SU-DHL-6 (cell line): ENCODE measurements at regions not wholly inside any gene's neighbourhood (a gene's known extent, or its start where the extent isn't known, plus 50 kb on each side); places are given as distances from the start of the nearest gene placed in this dataset.
A peak's percentile ranks its signal among the peaks of the same experiment; 100 is the strongest.

Experiments used
- H2AFZ ChIP-seq: fragments of 200-600 bp; sonication (generic); 2 replicates; pipeline ENCODE4 v1.6.1; 2014; ENCODE audit warnings: low read depth, mild to moderate bottlenecking, moderate library complexity, mixed read lengths, antibody characterized with exemption, low read length; ENCODE audit not compliant: severe bottlenecking
- H3F3A ChIP-seq: fragments of 200-600 bp; shearing (Covaris generic); 2 replicates; pipeline ENCODE4 v1.6.0; 2016; ENCODE audit warnings: antibody characterized with exemption, mild to moderate bottlenecking; ENCODE audit not compliant: insufficient read depth
- H3K27ac ChIP-seq: fragments of 200-600 bp; sonication (generic); 2 replicates; pipeline ENCODE4 v1.5.1; 2016; ENCODE audit warnings: low read depth, mild to moderate bottlenecking, low read length, moderate library complexity, mixed read lengths
- H3K27me3 ChIP-seq: fragments of 200-600 bp; sonication (generic), shearing (Covaris generic); 2 replicates; pipeline ENCODE4 v1.6.0; 2014; ENCODE audit warnings: mild to moderate bottlenecking, low read length
- H3K36me3 ChIP-seq: fragments of 200-600 bp; sonication (generic); 2 replicates; pipeline ENCODE4 v1.6.1; 2014; ENCODE audit warnings: mild to moderate bottlenecking, low read length, mixed read lengths
- H3K4me2 ChIP-seq: fragments of 300-600, 200-600 bp; shearing (Covaris generic), sonication (generic); 2 replicates; pipeline ENCODE4 v1.6.0; 2014; ENCODE audit warnings: low read length, low read depth, mild to moderate bottlenecking; ENCODE audit not compliant: poor library complexity, severe bottlenecking
- H3K4me3 ChIP-seq: fragments of 200-600 bp; sonication (generic); 2 replicates; pipeline ENCODE4 v1.5.1; 2014; ENCODE audit warnings: antibody characterized with exemption, low read length, mild to moderate bottlenecking, mixed read lengths; ENCODE audit not compliant: insufficient read depth, poor library complexity, severe bottlenecking
- H3K79me2 ChIP-seq: fragments of 200-600 bp; sonication (generic); 2 replicates; pipeline ENCODE4 v1.6.1; 2014; ENCODE audit warnings: mild to moderate bottlenecking, low read length, moderate library complexity; ENCODE audit not compliant: insufficient read depth
- H3K9ac ChIP-seq: fragments of 200-600 bp; sonication (generic); 2 replicates; pipeline ENCODE4 v1.7.0; 2014; ENCODE audit warnings: mild to moderate bottlenecking, low read length
- H3K9me2 ChIP-seq: fragments of 200-600 bp; sonication (generic); replicated peaks from 2 replicates; pipeline ENCODE4 v1.6.1; 2014; ENCODE audit warnings: low read length; ENCODE audit not compliant: insufficient read depth
- H3K9me3 ChIP-seq: fragments of 200-600 bp; sonication (generic); 2 replicates; pipeline ENCODE4 v1.6.1; 2014; ENCODE audit warnings: low read length, mixed read lengths; ENCODE audit not compliant: insufficient read depth
- H4K20me1 ChIP-seq: fragments of 200-600 bp; sonication (generic); 2 replicates; pipeline ENCODE4 v1.6.1; 2014; ENCODE audit warnings: low read depth, mild to moderate bottlenecking, antibody characterized with exemption, low read length, moderate library complexity, mixed read lengths
- EZH2phosphoT487 ChIP-seq: fragments of 200-600 bp; sonication (generic), shearing (Covaris generic); conservative IDR thresholded peaks from 2 replicates; pipeline ENCODE4 v1.6.1; 2018; ENCODE audit warnings: mild to moderate bottlenecking, antibody characterized with exemption, low read length, moderate library complexity, mixed read lengths
- TF ChIP-seq, protein P1 (sequence below): fragments of 200-600 bp; sonication (generic); IDR thresholded peaks from one replicate; pipeline ENCODE4 v1.5.1; 2017; ENCODE audit warnings: antibody characterized with exemption, mild to moderate bottlenecking, low read length, moderate library complexity; ENCODE audit not compliant: insufficient read depth, poor library complexity, severe bottlenecking

DNA sequence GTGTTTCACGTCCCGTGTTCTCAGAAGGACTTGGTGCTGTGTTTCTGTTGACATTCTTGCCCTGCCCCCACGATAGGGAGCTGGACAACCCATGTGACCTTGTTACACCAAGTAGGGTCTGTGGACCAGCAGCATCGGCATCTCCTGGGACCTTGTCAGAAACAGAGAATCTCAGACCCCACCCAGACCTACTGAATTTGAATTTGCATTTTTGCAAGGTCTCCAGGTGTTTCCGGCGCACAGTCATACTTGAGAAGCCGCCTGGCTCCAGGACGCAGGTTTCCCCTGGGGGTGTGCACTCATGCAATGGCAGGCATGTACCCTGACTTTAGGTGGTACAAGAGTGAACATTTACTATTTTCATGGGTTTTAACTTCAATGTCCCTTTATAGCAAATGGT lies 117.9 kb downstream of the TLE3 start:
- peak overlapping the region; percentile 60 for H3K4me2 ChIP-seq
- H3K4me3 ChIP-seq = no peak overlapping the region
- no peaks in the 10 kb centered on the region for H3K79me2 ChIP-seq
- H3K27ac ChIP-seq = peak overlapping the region; percentile 77
- H3K9me3 ChIP-seq = no peaks in the 10 kb centered on the region
- H4K20me1 ChIP-seq = no peaks in the 10 kb centered on the region
- H3K9ac ChIP-seq = 0 out of 2 replicates have a peak overlapping the region, but pooled peaks have one; percentile 0
- H2AFZ ChIP-seq = no peak overlapping the region
- H3F3A ChIP-seq = 0 out of 2 replicates have a peak, but pooled peaks cover 4% of the 10 kb centered on the region
- H3K27me3 ChIP-seq = no peaks in the 10 kb centered on the region
- H3K9me2 ChIP-seq = no peaks in the 10 kb centered on the region
- no peak for TF ChIP-seq EZH2phosphoT487
- TF ChIP-seq, protein P1, sequence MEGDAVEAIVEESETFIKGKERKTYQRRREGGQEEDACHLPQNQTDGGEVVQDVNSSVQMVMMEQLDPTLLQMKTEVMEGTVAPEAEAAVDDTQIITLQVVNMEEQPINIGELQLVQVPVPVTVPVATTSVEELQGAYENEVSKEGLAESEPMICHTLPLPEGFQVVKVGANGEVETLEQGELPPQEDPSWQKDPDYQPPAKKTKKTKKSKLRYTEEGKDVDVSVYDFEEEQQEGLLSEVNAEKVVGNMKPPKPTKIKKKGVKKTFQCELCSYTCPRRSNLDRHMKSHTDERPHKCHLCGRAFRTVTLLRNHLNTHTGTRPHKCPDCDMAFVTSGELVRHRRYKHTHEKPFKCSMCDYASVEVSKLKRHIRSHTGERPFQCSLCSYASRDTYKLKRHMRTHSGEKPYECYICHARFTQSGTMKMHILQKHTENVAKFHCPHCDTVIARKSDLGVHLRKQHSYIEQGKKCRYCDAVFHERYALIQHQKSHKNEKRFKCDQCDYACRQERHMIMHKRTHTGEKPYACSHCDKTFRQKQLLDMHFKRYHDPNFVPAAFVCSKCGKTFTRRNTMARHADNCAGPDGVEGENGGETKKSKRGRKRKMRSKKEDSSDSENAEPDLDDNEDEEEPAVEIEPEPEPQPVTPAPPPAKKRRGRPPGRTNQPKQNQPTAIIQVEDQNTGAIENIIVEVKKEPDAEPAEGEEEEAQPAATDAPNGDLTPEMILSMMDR = no peak
- no peaks in the 10 kb centered on the region for H3K36me3 ChIP-seq

DNA sequence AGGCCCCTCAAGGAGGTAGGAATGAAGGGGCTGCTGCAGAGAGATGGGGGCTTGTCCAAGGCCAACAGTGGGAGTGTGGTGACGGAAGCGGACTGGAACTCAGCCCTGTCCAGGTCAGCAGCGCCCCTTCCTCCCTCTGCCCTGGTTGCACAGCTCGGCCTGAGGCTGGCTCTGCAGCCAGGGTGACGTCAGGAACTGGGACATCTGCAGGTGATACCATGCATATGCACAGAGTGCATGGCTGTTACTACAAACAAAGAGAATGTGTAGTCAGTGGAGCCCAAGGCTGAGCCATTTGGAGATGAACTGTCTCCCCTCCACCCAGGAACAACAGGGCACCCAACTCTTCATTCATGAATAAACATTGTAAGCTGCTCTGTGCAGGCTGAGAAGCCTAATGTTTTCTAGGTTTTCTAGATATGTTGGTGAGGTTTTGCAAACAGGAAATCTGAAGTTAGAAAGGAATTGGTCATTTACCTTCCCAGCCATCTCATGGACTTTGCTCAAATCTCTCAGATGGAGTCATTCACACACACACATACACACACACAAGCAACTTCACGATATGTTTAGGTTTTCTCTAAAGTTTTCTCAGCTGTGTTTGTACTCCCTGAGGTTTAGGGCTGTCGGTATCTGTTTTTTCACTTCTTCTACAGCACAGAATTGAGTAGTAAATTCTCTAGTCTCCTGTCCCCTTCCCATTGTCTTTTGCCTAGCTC lies 117.2 kb downstream of the TLE3 start:
- no peak overlapping the region for H2AFZ ChIP-seq
- 0 out of 2 replicates have a peak, but pooled peaks cover 4% of the 10 kb centered on the region for H3F3A ChIP-seq
- peak overlapping the region; percentile 60 for H3K4me2 ChIP-seq
- H3K79me2 ChIP-seq = no peaks in the 10 kb centered on the region
- H4K20me1 ChIP-seq = no peaks in the 10 kb centered on the region
- H3K9me3 ChIP-seq = no peaks in the 10 kb centered on the region
- H3K9me2 ChIP-seq = no peaks in the 10 kb centered on the region
- peak overlapping the region; percentile 75 for H3K27ac ChIP-seq
- H3K4me3 ChIP-seq = peak overlapping the region; percentile 10
- no peaks in the 10 kb centered on the region for H3K27me3 ChIP-seq
- H3K36me3 ChIP-seq = no peaks in the 10 kb centered on the region
- no peak overlapping the region for H3K9ac ChIP-seq
- TF ChIP-seq, protein P1 = no peak
- no peak for TF ChIP-seq EZH2phosphoT487

DNA sequence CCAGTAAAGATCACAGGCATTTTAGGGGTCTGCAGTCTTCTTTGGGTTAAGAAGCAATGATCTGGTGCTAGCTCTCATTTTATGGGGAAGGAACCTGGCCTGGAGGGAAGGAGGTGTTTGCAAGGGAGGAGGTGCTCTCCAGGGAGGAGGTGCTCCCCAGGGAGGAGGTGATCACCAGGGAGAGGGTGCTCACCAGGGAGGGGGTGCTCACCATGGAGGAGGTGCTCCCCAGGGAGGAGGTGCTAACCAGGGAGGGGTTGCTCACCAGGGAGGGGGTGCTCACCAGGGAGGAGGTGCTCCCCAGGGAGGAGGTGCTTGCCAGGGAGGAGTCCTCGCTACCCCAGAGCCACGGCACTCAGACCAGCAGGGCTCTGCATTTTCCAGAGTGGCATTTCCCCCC lies 115.7 kb downstream of the TLE3 start:
- H3K36me3 ChIP-seq = no peaks in the 10 kb centered on the region
- TF ChIP-seq EZH2phosphoT487 = no peak
- TF ChIP-seq, protein P1 = no peak
- H3K27me3 ChIP-seq = no peaks in the 10 kb centered on the region
- no peak overlapping the region for H2AFZ ChIP-seq
- H3K79me2 ChIP-seq = no peaks in the 10 kb centered on the region
- H3K9me2 ChIP-seq = no peaks in the 10 kb centered on the region
- no peak overlapping the region for H3K4me2 ChIP-seq
- no peak overlapping the region for H3K4me3 ChIP-seq
- H3K9me3 ChIP-seq = no peaks in the 10 kb centered on the region
- no peak overlapping the region for H3K9ac ChIP-seq
- H3F3A ChIP-seq = 0 out of 2 replicates have a peak, but pooled peaks cover 4% of the 10 kb centered on the region
- H3K27ac ChIP-seq = no peak overlapping the region
- H4K20me1 ChIP-seq = no peaks in the 10 kb centered on the region
